Central memory CD4-positive, alpha-beta T cell (primary cell): ENCODE measurements at regions not wholly inside any gene's neighbourhood (a gene's known extent, or its start where the extent isn't known, plus 50 kb on each side); places are given as distances from the start of the nearest gene placed in this dataset.
"Not testable (repeated sequence)": the region's sequence is repeated elsewhere in the genome, so short reads cannot be mapped to it uniquely, and the experiment has no call there.

Experiments used
- DNase-seq: peaks from one replicate; pipeline ENCODE4 v3.0.0; 2022

GRCh38 chr15:36004891-36005490 is 459.0 kb upstream of the DPH6 start:
- no peak for DNase-seq

GRCh38 chr15:36005542-36005941 is 459.6 kb upstream of the DPH6 start:
- no peak for DNase-seq

- DNase-seq, result no peak
Observed at GRCh38 chr15:36007699-36008098, 461.7 kb upstream of the DPH6 start.

- DNase-seq, result no peak
Observed at GRCh38 chr15:36008719-36009118, 462.8 kb upstream of the DPH6 start.

GRCh38 chr15:36024031-36024688 is 478.2 kb upstream of the DPH6 start:
- no peak for DNase-seq

- no peak for DNase-seq
Observed at GRCh38 chr15:36026627-36027283, 480.8 kb upstream of the DPH6 start.

GRCh38 chr15:36029606-36030210 is 483.7 kb upstream of the DPH6 start:
- DNase-seq, result no peak

GRCh38 chr15:36039996-36040572 is 494.1 kb upstream of the DPH6 start:
- DNase-seq, result no peak

GRCh38 chr15:36047018-36047716 is 501.2 kb upstream of the DPH6 start:
- DNase-seq, result not testable (repeated sequence)

- DNase-seq, result no peak
Observed at GRCh38 chr15:36050899-36051298, 504.9 kb upstream of the DPH6 start.

GRCh38 chr15:36052641-36053040 is 506.7 kb upstream of the DPH6 start:
- DNase-seq, result not testable (repeated sequence)

- DNase-seq, result no peak
Observed at GRCh38 chr15:36053746-36054145, 507.8 kb upstream of the DPH6 start.

- DNase-seq, result no peak
Observed at GRCh38 chr15:36059596-36059995, 513.6 kb upstream of the DPH6 start.

- no peak for DNase-seq
Observed at GRCh38 chr15:36062357-36062756, 516.4 kb upstream of the DPH6 start.

GRCh38 chr15:36066757-36067156 is 512.7 kb upstream of the CDIN1 start:
- DNase-seq, result no peak

GRCh38 chr15:36067483-36068274 is 511.7 kb upstream of the CDIN1 start:
- DNase-seq, result no peak

GRCh38 chr15:36075333-36075732 is 504.1 kb upstream of the CDIN1 start:
- no peak for DNase-seq

GRCh38 chr15:36079021-36079420 is 500.4 kb upstream of the CDIN1 start:
- no peak for DNase-seq

GRCh38 chr15:36080759-36081158 is 498.7 kb upstream of the CDIN1 start:
- DNase-seq, result no peak

GRCh38 chr15:36090286-36090946 is 489.0 kb upstream of the CDIN1 start:
- DNase-seq, result no peak

- DNase-seq, result no peak
Observed at GRCh38 chr15:36106640-36107335, 472.6 kb upstream of the CDIN1 start.
